ENCODE measurements at regions not wholly inside any gene's neighbourhood (a gene's known extent, or its start where the extent isn't known, plus 50 kb on each side); places are given as distances from the start of the nearest gene placed in this dataset.

GRCh38 chr4:117889978-117890377 is 144.3 kb upstream of the NDST3 start:
- Histone ChIP-seq H3K36me3 (ENCODE audit: control insufficient read depth in 2 of 2, extremely low read depth in 1 of 2, insufficient read depth in 2 of 2, low read length in 2 of 2) (no peaks in the 10 kb centered on the region), H4K20me1 (replicated peaks; ENCODE audit: control insufficient read depth, extremely low read depth, insufficient read depth, low read length) (no peaks in the 10 kb centered on the region), H3K9me1 (replicated peaks; ENCODE audit: control insufficient read depth, extremely low read depth, insufficient read depth, low read length) (no peaks in the 10 kb centered on the region), H2AFZ (ENCODE audit: low read depth, low read length) (no peak overlapping the region), H3K9me3 (replicated peaks; ENCODE audit: control insufficient read depth, insufficient read depth, low read length) (no peaks in the 10 kb centered on the region), H3K9ac (replicated peaks; ENCODE audit: extremely low read depth, insufficient read depth, low read length) (no peak overlapping the region), H3K27ac (ENCODE audit: insufficient read depth, low read depth, low read length) (no peak overlapping the region), H3K4me3 (replicated peaks in 1 of 3; ENCODE audit: insufficient read depth in 1 of 3, low read depth in 1 of 3, low read length in 3 of 3) (no peak overlapping the region), H3K27me3 (ENCODE audit: control insufficient read depth in 2 of 2, insufficient read depth in 2 of 2, low read length in 2 of 2) (no peaks in the 10 kb centered on the region), H3K4me2 (ENCODE audit: insufficient read depth, low read length) (no peak overlapping the region), H3K4me1 (ENCODE audit: control insufficient read depth, extremely low read depth, insufficient read depth, low read length) (no peaks in the 10 kb centered on the region), H3K79me2 (ENCODE audit: control insufficient read depth, insufficient read depth, low read length) (no peaks in the 10 kb centered on the region)
- intact Hi-C loops (cut with micrococcal nuclease) (no loop called here), dilution Hi-C loops (cut with MboI; ENCODE audit: extremely low pct_ligation_motif_present, low sequenced_read_pairs) (no loop called here)
- BruUV-seq (replicated peaks), result no TSS peak
- DNase-seq (ENCODE audit: low read depth, low spot score) (no peak), FAIRE-seq (no peak)
- TF ChIP-seq JUN (IDR thresholded peaks at IDR 0.05; ENCODE audit: borderline replicate concordance, insufficient read depth, insufficient read length, low read depth) (no peak), POLR2AphosphoS5 (IDR thresholded peaks at IDR 0.05; ENCODE audit: insufficient read depth, low read depth, low read length) (no peak), MYC (IDR thresholded peaks at IDR 0.05; ENCODE audit: low read depth, low read length) (no peak), FOS (IDR thresholded peaks at IDR 0.05; ENCODE audit: borderline replicate concordance, insufficient read depth, low read length) (no peak)
- TF ChIP-seq, protein P1, sequence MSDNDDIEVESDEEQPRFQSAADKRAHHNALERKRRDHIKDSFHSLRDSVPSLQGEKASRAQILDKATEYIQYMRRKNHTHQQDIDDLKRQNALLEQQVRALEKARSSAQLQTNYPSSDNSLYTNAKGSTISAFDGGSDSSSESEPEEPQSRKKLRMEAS (IDR thresholded peaks at IDR 0.05; ENCODE audit: insufficient read depth, insufficient read length), result no peak
- ChIA-PET CTCF (no interaction called here), POLR2A (no interaction called here)

GRCh38 chr4:117893207-117893606 is 141.1 kb upstream of the NDST3 start:
- H3K4me3 ChIP-seq (replicated peaks in 1 of 3; ENCODE audit: insufficient read depth in 1 of 3, low read depth in 1 of 3, low read length in 3 of 3), result no peak overlapping the region
- no peaks in the 10 kb centered on the region for H3K79me2 ChIP-seq (ENCODE audit: control insufficient read depth, insufficient read depth, low read length)
- H3K4me1 ChIP-seq (ENCODE audit: control insufficient read depth, extremely low read depth, insufficient read depth, low read length), result no peaks in the 10 kb centered on the region
- H3K9me3 ChIP-seq (replicated peaks; ENCODE audit: control insufficient read depth, insufficient read depth, low read length), result no peaks in the 10 kb centered on the region
- FAIRE-seq (no peak), DNase-seq (ENCODE audit: low read depth, low spot score) (no peak)
- no peaks in the 10 kb centered on the region for H4K20me1 ChIP-seq (replicated peaks; ENCODE audit: control insufficient read depth, extremely low read depth, insufficient read depth, low read length)
- intact Hi-C loops (cut with micrococcal nuclease), result no loop called here
- no peak overlapping the region for H2AFZ ChIP-seq (ENCODE audit: low read depth, low read length)
- H3K27ac ChIP-seq (ENCODE audit: insufficient read depth, low read depth, low read length), result no peak overlapping the region
- TF ChIP-seq FOS (IDR thresholded peaks at IDR 0.05; ENCODE audit: borderline replicate concordance, insufficient read depth, low read length) (no peak), POLR2A (IDR thresholded peaks at IDR 0.05; ENCODE audit: low read depth, low read length) (no peak), POLR2AphosphoS5 (IDR thresholded peaks at IDR 0.05; ENCODE audit: insufficient read depth, low read depth, low read length) (no peak), EZH2 (IDR thresholded peaks at IDR 0.05; ENCODE audit: borderline replicate concordance, low read depth, low read length, severe bottlenecking) (no peak), JUN (IDR thresholded peaks at IDR 0.05; ENCODE audit: borderline replicate concordance, insufficient read depth, insufficient read length, low read depth) (no peak), GATA2 (IDR thresholded peaks at IDR 0.05; ENCODE audit: insufficient read depth, insufficient read length, low read depth, low read length) (no peak), MYC (IDR thresholded peaks at IDR 0.05; ENCODE audit: low read depth, low read length) (no peak)
- TF ChIP-seq, protein P2, sequence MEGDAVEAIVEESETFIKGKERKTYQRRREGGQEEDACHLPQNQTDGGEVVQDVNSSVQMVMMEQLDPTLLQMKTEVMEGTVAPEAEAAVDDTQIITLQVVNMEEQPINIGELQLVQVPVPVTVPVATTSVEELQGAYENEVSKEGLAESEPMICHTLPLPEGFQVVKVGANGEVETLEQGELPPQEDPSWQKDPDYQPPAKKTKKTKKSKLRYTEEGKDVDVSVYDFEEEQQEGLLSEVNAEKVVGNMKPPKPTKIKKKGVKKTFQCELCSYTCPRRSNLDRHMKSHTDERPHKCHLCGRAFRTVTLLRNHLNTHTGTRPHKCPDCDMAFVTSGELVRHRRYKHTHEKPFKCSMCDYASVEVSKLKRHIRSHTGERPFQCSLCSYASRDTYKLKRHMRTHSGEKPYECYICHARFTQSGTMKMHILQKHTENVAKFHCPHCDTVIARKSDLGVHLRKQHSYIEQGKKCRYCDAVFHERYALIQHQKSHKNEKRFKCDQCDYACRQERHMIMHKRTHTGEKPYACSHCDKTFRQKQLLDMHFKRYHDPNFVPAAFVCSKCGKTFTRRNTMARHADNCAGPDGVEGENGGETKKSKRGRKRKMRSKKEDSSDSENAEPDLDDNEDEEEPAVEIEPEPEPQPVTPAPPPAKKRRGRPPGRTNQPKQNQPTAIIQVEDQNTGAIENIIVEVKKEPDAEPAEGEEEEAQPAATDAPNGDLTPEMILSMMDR (IDR thresholded peaks at IDR 0.05; ENCODE audit: extremely low read depth in 1 of 2, insufficient read depth in 1 of 2, low read depth in 1 of 2, low read length in 2 of 2), result no peak
- TF ChIP-seq, protein P1 (IDR thresholded peaks at IDR 0.05; ENCODE audit: insufficient read depth, insufficient read length), result no peak
- H3K27me3 ChIP-seq (ENCODE audit: control insufficient read depth in 2 of 2, insufficient read depth in 2 of 2, low read length in 2 of 2), result no peaks in the 10 kb centered on the region
- H3K9me1 ChIP-seq (replicated peaks; ENCODE audit: control insufficient read depth, extremely low read depth, insufficient read depth, low read length), result no peaks in the 10 kb centered on the region
- POLR2A ChIA-PET, result no interaction called here
- no peak overlapping the region for H3K4me2 ChIP-seq (ENCODE audit: insufficient read depth, low read length)
- CTCF ChIA-PET, result no interaction called here
- BruUV-seq (replicated peaks), result no TSS peak
- no peak overlapping the region for H3K9ac ChIP-seq (replicated peaks; ENCODE audit: extremely low read depth, insufficient read depth, low read length)
- H3K36me3 ChIP-seq (ENCODE audit: control insufficient read depth in 2 of 2, extremely low read depth in 1 of 2, insufficient read depth in 2 of 2, low read length in 2 of 2), result no peaks in the 10 kb centered on the region
- dilution Hi-C loops (cut with MboI; ENCODE audit: extremely low pct_ligation_motif_present, low sequenced_read_pairs), result no loop called here
